Gastrocnemius medialis (tissue), 4 donors: ENCODE measurements at regions not wholly inside any gene's neighbourhood (a gene's known extent, or its start where the extent isn't known, plus 50 kb on each side); places are given as distances from the start of the nearest gene placed in this dataset.

ENCODE experiments used
- ATAC-seq, 2 donors: fragments of 150-250 bp; one replicate each; pipeline ENCODE4 v1.9.1; 2016
- DNase-seq, 2 donors: peaks; one replicate each; pipeline ENCODE4 v3.0.0-alpha.2; 2019
- H3K27ac ChIP-seq, 4 donors: fragments of 200-600 bp; sonication (generic); 1 replicate in 1 of 4; 2 replicates in 3 of 4; pipeline ENCODE4 v1.5.1; 2016 to 2018; ENCODE audit warnings: mild to moderate bottlenecking in 2 of 4, moderate library complexity in 1 of 4
- H3K27me3 ChIP-seq, 3 donors: fragments of 200-600 bp; sonication (generic) in 2 of 3; 1 replicate in 1 of 3; 2 replicates in 2 of 3; pipeline versions ENCODE4 v1.5.1 to v1.6.0; 2016 to 2019; ENCODE audit warnings: mild to moderate bottlenecking in 1 of 3, moderate library complexity in 1 of 3
- H3K36me3 ChIP-seq, 2 donors: fragments of 200-600 bp; sonication (generic) in 1 of 2; one replicate each; pipeline ENCODE4 v1.5.1; 2017 to 2018
- H3K4me1 ChIP-seq, 2 donors: fragments of 200-600 bp; sonication (generic) in 1 of 2; one replicate each; pipeline ENCODE4 v1.5.1; 2016 to 2017; ENCODE audit warnings: mild to moderate bottlenecking in 2 of 2
- H3K4me3 ChIP-seq, 4 donors: fragments of 200-600 bp; sonication (generic) in 3 of 4; 1 replicate in 1 of 4; 2 replicates in 3 of 4; pipeline ENCODE4 v1.5.1; 2016 to 2019; ENCODE audit warnings: mild to moderate bottlenecking in 2 of 4
- H3K9me3 ChIP-seq, 3 donors: fragments of 200-600 bp; sonication (generic) in 2 of 3; 1 replicate in 1 of 3; 2 replicates in 2 of 3; pipeline ENCODE4 v1.5.1; 2016 to 2019
- CTCF ChIP-seq, 5 experiments: fragments of 450-650 bp in 3 of 5; fragments of 200-600 bp in 2 of 5; sonication (generic) in 2 of 5; IDR thresholded peaks in 4 of 5; conservative IDR thresholded peaks in 1 of 5; 1 replicate in 4 of 5; 2 replicates in 1 of 5; pipeline ENCODE4 v1.5.1; 2016 to 2019; ENCODE audit warnings: antibody characterized with exemption in 5 of 5, mild to moderate bottlenecking in 3 of 5, moderate library complexity in 3 of 5
- POLR2A ChIP-seq, 2 donors: fragments of 450-650 bp; IDR thresholded peaks; one replicate each; pipeline ENCODE4 v1.6.1; 2017; ENCODE audit warnings: antibody characterized with exemption in 2 of 2, mild to moderate bottlenecking in 2 of 2, moderate library complexity in 2 of 2
- in situ Hi-C, 4 donors: fragments of 200-750 bp; cut with MboI; loops; one replicate each; pipeline versions ENCODE4 v1.15.0 to v1.8.0; 2017; ENCODE audit warnings: low sequenced_read_pairs in 4 of 4
- intact Hi-C: fragments of 100-400 bp; cut with DNase I; formaldehyde crosslinking; loops from one replicate; pipeline ENCODE4 v1.15.1; 2023; ENCODE audit warnings: low total_unique reads

- ATAC-seq: no peak
- TF ChIP-seq POLR2A (IDR thresholded peaks at IDR 0.05) (no peak), CTCF (IDR thresholded peaks at IDR 0.05 in 4 of 5, conservative IDR thresholded peaks at IDR 0.05 in 1 of 5) (no peak)
- DNase-seq: no peak
- in situ Hi-C loops: no loop called here
- H3K4me1 ChIP-seq: no peaks in the 10 kb centered on the region
- no peak overlapping the region for H3K27ac ChIP-seq
- H3K9me3 ChIP-seq: no peaks in the 10 kb centered on the region
- intact Hi-C loops: no loop called here
- H3K4me3 ChIP-seq: no peak overlapping the region
- H3K36me3 ChIP-seq: no peaks in the 10 kb centered on the region
- H3K27me3 ChIP-seq: no peaks in the 10 kb centered on the region
These were observed 883.4 kb upstream of the CDH2 start for GRCh38 chr18:29060349-29060748.

- H3K9me3 ChIP-seq: no peaks in the 10 kb centered on the region
- H3K4me1 ChIP-seq: no peaks in the 10 kb centered on the region
- H3K4me3 ChIP-seq: no peak overlapping the region
- no peak for ATAC-seq
- no peak for TF ChIP-seq POLR2A (IDR thresholded peaks at IDR 0.05)
- no peak for TF ChIP-seq CTCF (IDR thresholded peaks at IDR 0.05 in 4 of 5, conservative IDR thresholded peaks at IDR 0.05 in 1 of 5)
- in situ Hi-C loops (no loop called here), intact Hi-C loops (no loop called here)
- H3K27me3 ChIP-seq: no peaks in the 10 kb centered on the region
- no peaks in the 10 kb centered on the region for H3K36me3 ChIP-seq
- DNase-seq: no peak
- H3K27ac ChIP-seq: no peak overlapping the region
These were observed 880.8 kb upstream of the CDH2 start for GRCh38 chr18:29057703-29058102.

- Histone ChIP-seq H3K27me3 (no peaks in the 10 kb centered on the region), H3K4me1 (no peaks in the 10 kb centered on the region), H3K27ac (no peak overlapping the region), H3K4me3 (no peak overlapping the region), H3K9me3 (no peaks in the 10 kb centered on the region), H3K36me3 (no peaks in the 10 kb centered on the region)
- in situ Hi-C loops: no loop called here
- no peak for TF ChIP-seq POLR2A (IDR thresholded peaks at IDR 0.05)
- TF ChIP-seq CTCF (IDR thresholded peaks at IDR 0.05 in 4 of 5, conservative IDR thresholded peaks at IDR 0.05 in 1 of 5): no peak
- intact Hi-C loops: no loop called here
- ATAC-seq (no peak), DNase-seq (no peak)
These were observed 879.9 kb upstream of the CDH2 start for GRCh38 chr18:29056800-29057199.

GRCh38 chr18:29041976-29042375, 865.0 kb upstream of the CDH2 start:
- no peak for DNase-seq
- ATAC-seq: no peak
- H3K27me3 ChIP-seq: no peaks in the 10 kb centered on the region
- intact Hi-C loops (no loop called here), in situ Hi-C loops (no loop called here)
- H3K9me3 ChIP-seq: peaks cover 0 to 3% (median 0%) of the 10 kb centered on the region in 3 donors
- TF ChIP-seq POLR2A (IDR thresholded peaks at IDR 0.05) (no peak), CTCF (IDR thresholded peaks at IDR 0.05 in 4 of 5, conservative IDR thresholded peaks at IDR 0.05 in 1 of 5) (no peak)
- H3K36me3 ChIP-seq: no peaks in the 10 kb centered on the region
- H3K4me3 ChIP-seq: no peak overlapping the region
- H3K4me1 ChIP-seq: no peaks in the 10 kb centered on the region
- no peak overlapping the region for H3K27ac ChIP-seq

GRCh38 chr18:29034113-29034856, 857.4 kb upstream of the CDH2 start:
- no peak overlapping the region for H3K27ac ChIP-seq
- in situ Hi-C loops (no loop called here), intact Hi-C loops (no loop called here)
- DNase-seq: no peak
- no peaks in the 10 kb centered on the region for H3K9me3 ChIP-seq
- no peaks in the 10 kb centered on the region for H3K4me1 ChIP-seq
- H3K27me3 ChIP-seq: no peaks in the 10 kb centered on the region
- H3K4me3 ChIP-seq: no peak overlapping the region
- H3K36me3 ChIP-seq: no peaks in the 10 kb centered on the region
- TF ChIP-seq CTCF (IDR thresholded peaks at IDR 0.05 in 4 of 5, conservative IDR thresholded peaks at IDR 0.05 in 1 of 5) (no peak), POLR2A (IDR thresholded peaks at IDR 0.05) (no peak)
- ATAC-seq: no peak
